IPS-20b (cell line): ENCODE measurements at regions not wholly inside any gene's neighbourhood (a gene's known extent, or its start where the extent isn't known, plus 50 kb on each side); places are given as distances from the start of the nearest gene placed in this dataset.

Experiments used
- H3K27ac ChIP-seq: one replicate; pipeline ENCODE4 v1.5.1; 2013; ENCODE audit warnings: low read length
- H3K27me3 ChIP-seq: 2 replicates; pipeline ENCODE4 v1.6.1; 2013; ENCODE audit warnings: mild to moderate bottlenecking, low read length, inconsistent platforms; ENCODE audit not compliant: insufficient read depth
- H3K36me3 ChIP-seq: 2 replicates; pipeline ENCODE4 v1.6.1; 2013; ENCODE audit warnings: low read depth, mild to moderate bottlenecking, inconsistent platforms, low read length, moderate library complexity; ENCODE audit not compliant: insufficient read depth
- H3K4me1 ChIP-seq: 2 replicates; pipeline ENCODE4 v1.6.1; 2013; ENCODE audit warnings: mild to moderate bottlenecking, control low read depth, inconsistent platforms, low read length, moderate library complexity; ENCODE audit not compliant: insufficient read depth
- H3K4me3 ChIP-seq: 2 replicates; pipeline ENCODE4 v1.5.1; 2013; ENCODE audit warnings: mild to moderate bottlenecking, low read length, inconsistent platforms
- H3K9ac ChIP-seq: 2 replicates; pipeline ENCODE4 v1.6.1; 2013; ENCODE audit warnings: low read depth, mild to moderate bottlenecking, inconsistent platforms, low read length, moderate library complexity
- H3K9me3 ChIP-seq: 2 replicates; pipeline ENCODE4 v1.6.1; 2013; ENCODE audit warnings: mild to moderate bottlenecking, low read depth, low read length, inconsistent platforms; ENCODE audit not compliant: insufficient read depth

GRCh38 chr10:60560451-60560850, 170.8 kb upstream of the ANK3 start:
- Histone ChIP-seq H3K9ac (no peak overlapping the region), H3K4me3 (no peak overlapping the region), H3K27ac (no peak overlapping the region), H3K9me3 (peaks cover 4% of the 10 kb centered on the region; the same call in 1 of the 2 replicates), H3K27me3 (no peaks in the 10 kb centered on the region), H3K4me1 (no peaks in the 10 kb centered on the region), H3K36me3 (no peaks in the 10 kb centered on the region)

- H3K27ac ChIP-seq, result no peak overlapping the region
- H3K9me3 ChIP-seq, result no peaks in the 10 kb centered on the region
- H3K9ac ChIP-seq, result no peak overlapping the region
- H3K36me3 ChIP-seq, result no peaks in the 10 kb centered on the region
- H3K27me3 ChIP-seq, result no peaks in the 10 kb centered on the region
- H3K4me1 ChIP-seq, result no peaks in the 10 kb centered on the region
- no peak overlapping the region for H3K4me3 ChIP-seq
Measured at GRCh38 chr10:60555700-60556099, 166.0 kb upstream of the ANK3 start.

- Histone ChIP-seq H3K4me3 (no peak overlapping the region), H3K27ac (no peak overlapping the region), H3K36me3 (no peaks in the 10 kb centered on the region), H3K27me3 (no peaks in the 10 kb centered on the region), H3K9ac (no peak overlapping the region), H3K9me3 (no peaks in the 10 kb centered on the region), H3K4me1 (no peaks in the 10 kb centered on the region)
Measured at GRCh38 chr10:60549686-60550085, 160.0 kb upstream of the ANK3 start.

GRCh38 chr10:60542657-60543056, 153.0 kb upstream of the ANK3 start:
- Histone ChIP-seq H3K4me3 (no peak overlapping the region), H3K4me1 (peaks cover 4% of the 10 kb centered on the region), H3K9me3 (no peaks in the 10 kb centered on the region), H3K27me3 (no peaks in the 10 kb centered on the region), H3K9ac (no peak overlapping the region), H3K36me3 (no peaks in the 10 kb centered on the region), H3K27ac (no peak overlapping the region)

GRCh38 chr10:60541451-60541850, 151.8 kb upstream of the ANK3 start:
- Histone ChIP-seq H3K9ac (no peak overlapping the region), H3K27ac (no peak overlapping the region), H3K27me3 (no peaks in the 10 kb centered on the region), H3K4me1 (peaks cover 4% of the 10 kb centered on the region), H3K4me3 (no peak overlapping the region), H3K9me3 (no peaks in the 10 kb centered on the region), H3K36me3 (no peaks in the 10 kb centered on the region)

- H3K36me3 ChIP-seq, result no peaks in the 10 kb centered on the region
- no peak overlapping the region for H3K9ac ChIP-seq
- no peak overlapping the region for H3K27ac ChIP-seq
- H3K9me3 ChIP-seq, result no peaks in the 10 kb centered on the region
- no peaks in the 10 kb centered on the region for H3K27me3 ChIP-seq
- H3K4me1 ChIP-seq, result peaks cover 8% of the 10 kb centered on the region
- no peak overlapping the region for H3K4me3 ChIP-seq
Measured at GRCh38 chr10:60537697-60538096, 148.0 kb upstream of the ANK3 start.

- no peak overlapping the region for H3K27ac ChIP-seq
- H3K4me3 ChIP-seq, result no peak overlapping the region
- peaks cover 4% of the 10 kb centered on the region; the same call in 1 of the 2 replicates for H3K4me1 ChIP-seq
- no peaks in the 10 kb centered on the region for H3K9me3 ChIP-seq
- no peak overlapping the region for H3K9ac ChIP-seq
- H3K27me3 ChIP-seq, result no peaks in the 10 kb centered on the region
- H3K36me3 ChIP-seq, result no peaks in the 10 kb centered on the region
Measured at GRCh38 chr10:60536529-60537114, 146.9 kb upstream of the ANK3 start.

- Histone ChIP-seq H3K27me3 (no peaks in the 10 kb centered on the region), H3K36me3 (no peaks in the 10 kb centered on the region), H3K4me3 (no peak overlapping the region), H3K4me1 (peaks cover 4% of the 10 kb centered on the region; the same call in 1 of the 2 replicates), H3K27ac (no peak overlapping the region), H3K9ac (no peak overlapping the region), H3K9me3 (no peaks in the 10 kb centered on the region)
Measured at GRCh38 chr10:60535427-60535826, 145.8 kb upstream of the ANK3 start.

GRCh38 chr10:60534761-60535389, 145.2 kb upstream of the ANK3 start:
- no peaks in the 10 kb centered on the region for H3K27me3 ChIP-seq
- H3K9ac ChIP-seq, result no peak overlapping the region
- H3K4me3 ChIP-seq, result no peak overlapping the region
- H3K27ac ChIP-seq, result no peak overlapping the region
- H3K4me1 ChIP-seq, result peaks cover 4% of the 10 kb centered on the region; the same call in 1 of the 2 replicates
- H3K36me3 ChIP-seq, result no peaks in the 10 kb centered on the region
- no peaks in the 10 kb centered on the region for H3K9me3 ChIP-seq

GRCh38 chr10:60532696-60533468, 143.2 kb upstream of the ANK3 start:
- Histone ChIP-seq H3K9ac (no peak overlapping the region), H3K4me1 (peaks cover 4% of the 10 kb centered on the region; the same call in 1 of the 2 replicates)

GRCh38 chr10:60531006-60531405, 141.3 kb upstream of the ANK3 start:
- Histone ChIP-seq H3K36me3 (no peaks in the 10 kb centered on the region), H3K4me3 (no peak overlapping the region), H3K9me3 (no peaks in the 10 kb centered on the region), H3K9ac (no peak overlapping the region), H3K27me3 (no peaks in the 10 kb centered on the region), H3K4me1 (peaks cover 4% of the 10 kb centered on the region; the same call in 1 of the 2 replicates), H3K27ac (no peak overlapping the region)

More at GRCh38 chr10:60532696-60533468, 143.2 kb upstream of the ANK3 start:
- Histone ChIP-seq H3K4me3 (no peak overlapping the region), H3K36me3 (no peaks in the 10 kb centered on the region), H3K9me3 (no peaks in the 10 kb centered on the region), H3K27me3 (no peaks in the 10 kb centered on the region), H3K27ac (no peak overlapping the region)

GRCh38 chr10:60527676-60528075, 138.0 kb upstream of the ANK3 start:
- Histone ChIP-seq H3K4me1 (no peaks in the 10 kb centered on the region), H3K27me3 (no peaks in the 10 kb centered on the region), H3K4me3 (no peak overlapping the region), H3K36me3 (no peaks in the 10 kb centered on the region), H3K27ac (no peak overlapping the region), H3K9ac (no peak overlapping the region), H3K9me3 (peaks cover 5% of the 10 kb centered on the region)
